HG02840 (cell line): ENCODE measurements at regions not wholly inside any gene's neighbourhood (a gene's known extent, or its start where the extent isn't known, plus 50 kb on each side); places are given as distances from the start of the nearest gene placed in this dataset.

ENCODE experiments used
- ATAC-seq: cut with Tn5 transposase; IDR thresholded peaks from one replicate; pipeline ENCODE4 v1.9.1; 2021; ENCODE audit warnings: mild to moderate bottlenecking, moderate library complexity, moderate number of reproducible peaks; ENCODE audit not compliant: unreplicated experiment, low FRiP score

GRCh38 chr6:9553002-9553401 lies 861.9 kb downstream of the TFAP2A start:
- ATAC-seq = no peak

- no peak for ATAC-seq
These were observed 871.2 kb downstream of the TFAP2A start for GRCh38 chr6:9543649-9544048.

GRCh38 chr6:9540534-9541126 lies 874.2 kb downstream of the TFAP2A start:
- no peak for ATAC-seq

GRCh38 chr6:9540126-9540525 lies 874.7 kb downstream of the TFAP2A start:
- no peak for ATAC-seq

- ATAC-seq = no peak
These were observed 875.6 kb downstream of the TFAP2A start for GRCh38 chr6:9539231-9539755.

- ATAC-seq = no peak
These were observed 877.5 kb downstream of the TFAP2A start for GRCh38 chr6:9537381-9537780.

- no peak for ATAC-seq
These were observed 879.8 kb downstream of the TFAP2A start for GRCh38 chr6:9535106-9535505.

- no peak for ATAC-seq
These were observed 882.0 kb downstream of the TFAP2A start for GRCh38 chr6:9532621-9533557.

GRCh38 chr6:9527679-9528286 lies 887.1 kb downstream of the TFAP2A start:
- ATAC-seq = no peak

- no peak for ATAC-seq
These were observed 891.4 kb downstream of the TFAP2A start for GRCh38 chr6:9523462-9523861.

DNA sequence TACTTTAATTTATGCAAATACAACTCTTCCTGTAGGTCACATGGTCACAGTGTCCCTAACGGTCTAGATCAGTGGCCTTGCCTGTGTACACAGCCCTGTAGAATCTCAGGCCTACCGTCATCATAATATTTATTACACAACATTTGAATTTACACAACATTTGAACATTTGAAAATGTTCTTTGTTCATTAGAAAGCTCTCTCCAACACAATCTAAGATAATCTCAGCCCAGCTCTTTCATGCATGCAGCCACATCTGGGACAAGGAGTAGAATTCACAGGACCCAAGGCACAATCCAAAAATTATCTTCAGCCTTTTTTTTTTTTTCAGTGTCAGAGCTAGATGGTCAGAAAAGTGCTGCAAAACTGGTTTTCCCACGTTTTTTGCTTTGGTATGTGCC lies 892.8 kb downstream of the TFAP2A start:
- no peak for ATAC-seq

- no peak for ATAC-seq
These were observed 893.7 kb downstream of the TFAP2A start for GRCh38 chr6:9521152-9521530.

- no peak for ATAC-seq
These were observed 894.3 kb downstream of the TFAP2A start for GRCh38 chr6:9520417-9521151.

GRCh38 chr6:9518431-9518830 lies 896.4 kb downstream of the TFAP2A start:
- ATAC-seq = no peak

- no peak for ATAC-seq
These were observed 897.1 kb downstream of the TFAP2A start for GRCh38 chr6:9517806-9518205.

- no peak for ATAC-seq
These were observed 899.0 kb downstream of the TFAP2A start for GRCh38 chr6:9515633-9516606.

DNA sequence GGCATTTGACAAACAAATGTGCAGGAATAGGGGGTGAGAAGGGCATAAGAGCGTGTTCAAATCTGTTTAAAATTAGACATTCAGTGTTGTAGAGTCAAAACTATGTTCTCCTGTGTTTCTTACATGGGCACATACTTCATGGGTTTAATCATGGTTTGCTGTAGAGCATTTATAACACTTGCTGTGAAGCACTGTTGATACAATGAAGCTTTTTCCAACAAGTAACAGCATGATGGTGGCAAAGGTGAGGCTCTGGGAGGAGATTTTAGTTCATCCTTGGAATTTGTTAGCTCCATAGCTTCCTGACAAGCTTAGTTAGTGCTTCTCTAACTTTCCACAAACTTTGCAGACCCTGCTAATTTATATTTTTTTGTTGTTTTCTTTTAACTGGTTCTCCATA lies 900.7 kb downstream of the TFAP2A start:
- no peak for ATAC-seq

DNA sequence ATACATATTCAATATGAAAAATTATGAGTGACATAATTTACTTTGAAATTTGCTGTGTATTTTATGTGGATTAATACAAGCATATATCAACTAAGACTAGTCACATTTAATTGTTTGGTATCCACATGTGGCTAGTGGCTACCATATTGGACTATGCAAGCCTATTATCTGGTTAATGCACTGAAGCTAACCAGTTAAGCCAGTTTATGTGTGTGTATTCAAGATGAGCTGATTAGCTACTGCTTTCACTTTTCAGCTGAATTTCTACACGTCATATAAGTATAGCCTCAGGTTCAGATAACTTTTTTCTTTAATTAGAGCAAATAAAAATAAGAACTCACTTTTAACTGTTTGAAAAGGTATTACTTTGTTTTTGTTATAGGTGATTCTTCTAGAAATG lies 903.7 kb downstream of the TFAP2A start:
- no peak for ATAC-seq

GRCh38 chr6:9507136-9507895 lies 907.6 kb downstream of the TFAP2A start:
- no peak for ATAC-seq
